Breast epithelium (tissue), 4 donors: ENCODE measurements at regions not wholly inside any gene's neighbourhood (a gene's known extent, or its start where the extent isn't known, plus 50 kb on each side); places are given as distances from the start of the nearest gene placed in this dataset.

Experiments used
- DNase-seq, 2 donors: peaks; one replicate each; pipeline ENCODE4 v3.0.0-alpha.2; 2019; ENCODE audit warnings: low spot score in 2 of 2
- H3K27ac ChIP-seq, 2 donors: fragments of 200-600 bp; sonication (generic) in 1 of 2; one replicate each; pipeline ENCODE4 v1.5.1; 2016 to 2019; ENCODE audit warnings: mild to moderate bottlenecking in 1 of 2
- H3K27me3 ChIP-seq, 2 donors: fragments of 200-600 bp; sonication (generic) in 1 of 2; one replicate each; pipeline versions ENCODE4 v1.5.1 to v1.6.0; 2017 to 2019; ENCODE audit warnings: control low read depth in 1 of 2, mild to moderate bottlenecking in 1 of 2
- H3K36me3 ChIP-seq: fragments of 200-600 bp; one replicate; pipeline ENCODE4 v1.5.1; 2019
- H3K4me1 ChIP-seq, 2 donors: fragments of 200-600 bp; sonication (generic); one replicate each; pipeline ENCODE4 v1.5.1; 2016 to 2019; ENCODE audit warnings: control low read depth in 1 of 2
- H3K4me3 ChIP-seq, 3 donors: fragments of 200-600 bp; sonication (generic); 1 replicate in 2 of 3; 2 replicates in 1 of 3; pipeline ENCODE4 v1.5.1; 2016 to 2019; ENCODE audit warnings: mild to moderate bottlenecking in 3 of 3, moderate library complexity in 2 of 3
- H3K9me3 ChIP-seq, 2 donors: fragments of 200-600 bp; sonication (generic) in 1 of 2; one replicate each; pipeline ENCODE4 v1.5.1; 2016 to 2019; ENCODE audit warnings: control low read depth in 1 of 2
- CTCF ChIP-seq, 3 donors: fragments of 450-650 bp; IDR thresholded peaks; one replicate each; pipeline ENCODE4 v1.5.1; 2016 to 2017; ENCODE audit warnings: antibody characterized with exemption in 3 of 3, mild to moderate bottlenecking in 3 of 3, moderate library complexity in 3 of 3
- POLR2A ChIP-seq: fragments of 450-650 bp; IDR thresholded peaks from one replicate; pipeline ENCODE4 v1.6.1; 2016; ENCODE audit warnings: antibody characterized with exemption, mild to moderate bottlenecking, moderate library complexity
- POLR2AphosphoS5 ChIP-seq, 3 donors: sonication (generic); formaldehyde crosslinking; IDR thresholded peaks; one replicate each; pipeline ENCODE4 v1.6.1; 2017; ENCODE audit warnings: antibody characterized with exemption in 3 of 3
- intact Hi-C: fragments of 100-400 bp; cut with DNase I; formaldehyde crosslinking; loops from one replicate; pipeline ENCODE4 v1.15.1; 2023; ENCODE audit warnings: low total_unique reads

GRCh38 chr4:108360754-108361445, 192.2 kb upstream of the LEF1 start:
- TF ChIP-seq POLR2A (no peak), CTCF (IDR thresholded peaks at IDR 0.05) (no peak), POLR2AphosphoS5 (IDR thresholded peaks at IDR 0.05) (no peak)
- Histone ChIP-seq H3K4me1 (peaks cover 2 to 11% of the 10 kb centered on the region in 2 donors), H3K9me3 (no peaks in the 10 kb centered on the region), H3K27me3 (no peaks in the 10 kb centered on the region), H3K4me3 (peak overlapping the region in 2 of 3 donors; percentile 3 to 45), H3K36me3 (no peaks in the 10 kb centered on the region), H3K27ac (no peak overlapping the region)
- DNase-seq: peak in 1 of 2 donors; percentile 27
- intact Hi-C loops: no loop called here

GRCh38 chr4:108359986-108360681, 191.4 kb upstream of the LEF1 start:
- no peak overlapping the region for H3K27ac ChIP-seq
- intact Hi-C loops: no loop called here

GRCh38 chr4:108359130-108359985, 190.6 kb upstream of the LEF1 start:
- H3K9me3 ChIP-seq: no peaks in the 10 kb centered on the region
- H3K27me3 ChIP-seq: no peaks in the 10 kb centered on the region
- no peaks in the 10 kb centered on the region for H3K36me3 ChIP-seq
- H3K4me3 ChIP-seq: no peak overlapping the region
- H3K27ac ChIP-seq: no peak overlapping the region
- TF ChIP-seq CTCF (IDR thresholded peaks at IDR 0.05) (no peak), POLR2AphosphoS5 (IDR thresholded peaks at IDR 0.05) (no peak), POLR2A (no peak)
- intact Hi-C loops: no loop called here
- no peak for DNase-seq
- H3K4me1 ChIP-seq: peaks cover 2 to 11% of the 10 kb centered on the region in 2 donors

More at GRCh38 chr4:108359986-108360681, 191.4 kb upstream of the LEF1 start:
- Histone ChIP-seq H3K36me3 (no peaks in the 10 kb centered on the region), H3K4me3 (no peak overlapping the region), H3K9me3 (no peaks in the 10 kb centered on the region), H3K4me1 (peaks cover 2 to 11% of the 10 kb centered on the region in 2 donors), H3K27me3 (no peaks in the 10 kb centered on the region)
- no peak for DNase-seq
- no peak for TF ChIP-seq POLR2A
- no peak for TF ChIP-seq CTCF (IDR thresholded peaks at IDR 0.05)
- TF ChIP-seq POLR2AphosphoS5 (IDR thresholded peaks at IDR 0.05): no peak

GRCh38 chr4:108355902-108356535, 187.3 kb upstream of the LEF1 start:
- TF ChIP-seq POLR2A (no peak), POLR2AphosphoS5 (IDR thresholded peaks at IDR 0.05) (no peak), CTCF (IDR thresholded peaks at IDR 0.05) (no peak)
- no peak for DNase-seq
- intact Hi-C loops: no loop called here
- H3K9me3 ChIP-seq: no peaks in the 10 kb centered on the region
- H3K36me3 ChIP-seq: no peaks in the 10 kb centered on the region
- no peak overlapping the region for H3K27ac ChIP-seq
- peaks cover under 1 to 8% of the 10 kb centered on the region in 2 donors for H3K4me1 ChIP-seq
- no peak overlapping the region for H3K4me3 ChIP-seq
- H3K27me3 ChIP-seq: no peaks in the 10 kb centered on the region
